GM12878 (cell line): ENCODE measurements at regions not wholly inside any gene's neighbourhood (a gene's known extent, or its start where the extent isn't known, plus 50 kb on each side); places are given as distances from the start of the nearest gene placed in this dataset.

Experiments
- ATAC-seq: fragments of 200-7000 bp; cut with Tn5 transposase; 3 replicates; pipeline ENCODE4 v1.9.1; 2020; ENCODE audit warnings: mild to moderate bottlenecking, moderate library complexity
- BruUV-seq: library from RNA; stranded (reverse); fragments of 400-500 nt; replicated peaks from 2 replicates; lab custom pipeline; 2021; lab: Mats Ljungman, UMichigan
- CTCF ChIA-PET: fragments of 300-600 bp; sonication (Branson Sonifier 250); formaldehyde crosslinking; extraction: SDS; loops from one replicate; lab custom pipeline; 2021; ENCODE audit warnings: inconsistent platforms; lab: Yijun Ruan, JAX
- POLR2A ChIA-PET: fragments of 350-600 bp; formaldehyde crosslinking; extraction: SDS; loops from one replicate; lab custom pipeline; 2021; ENCODE audit warnings: inconsistent platforms; lab: Charles Lee
- RAD21 ChIA-PET: fragments of 300-600 bp; sonication (Branson Sonifier 250); formaldehyde crosslinking; loops from one replicate; lab custom pipeline; 2023; ENCODE audit warnings: antibody characterized with exemption; ENCODE audit not compliant: unreplicated experiment; lab: Charles Lee
- SMC1A ChIA-PET: fragments of 300-600 bp; sonication (Branson Sonifier 250); formaldehyde crosslinking; loops from one replicate; lab custom pipeline; 2023; ENCODE audit not compliant: unreplicated experiment, uncharacterized antibody; lab: Charles Lee
- DNase-seq: peaks from one replicate; pipeline ENCODE4 v3.0.0-alpha.2; 2011; ENCODE audit warnings: low read depth, low spot score
- FAIRE-seq: peaks from 3 replicates; lab custom pipeline; 2011; peaks lifted over from hg19 to GRCh38; lab: Jason Lieb, UNC
- H2AFZ ChIP-seq: 2 replicates; pipeline ENCODE4 v1.6.0; 2011; ENCODE audit warnings: low read depth, low read length, control low read depth; ENCODE audit not compliant: control insufficient read depth
- H3K27ac ChIP-seq: 2 replicates; pipeline ENCODE4 v1.5.1; 2011; ENCODE audit warnings: control low read depth; ENCODE audit not compliant: control insufficient read depth, insufficient read depth
- H3K27me3 ChIP-seq, 2 experiments: replicated peaks in 1 of 2; 2 replicates each; pipeline versions ENCODE4 v1.6.0 to v1.6.1; 2011; ENCODE audit warnings: low read length in 1 of 2; ENCODE audit not compliant: control insufficient read depth in 2 of 2, insufficient read depth in 2 of 2
- H3K36me3 ChIP-seq, 2 experiments: 2 replicates each; pipeline ENCODE4 v1.5.1; 2011; ENCODE audit warnings: low read length in 1 of 2; ENCODE audit not compliant: control insufficient read depth in 2 of 2, insufficient read depth in 2 of 2
- H3K4me1 ChIP-seq: 2 replicates; pipeline ENCODE4 v1.6.1; 2011; ENCODE audit warnings: mild to moderate bottlenecking, low read length, moderate library complexity, mixed read lengths; ENCODE audit not compliant: control insufficient read depth, insufficient read depth
- H3K4me2 ChIP-seq: 2 replicates; pipeline ENCODE4 v1.6.0; 2011; ENCODE audit warnings: control low read depth; ENCODE audit not compliant: control insufficient read depth, insufficient read depth
- H3K4me3 ChIP-seq: fragments of 200-600 bp; sonication (generic); 2 replicates; pipeline ENCODE4 v1.5.1; 2016
- H3K79me2 ChIP-seq: 2 replicates; pipeline ENCODE4 v1.6.0; 2011; ENCODE audit warnings: low read length; ENCODE audit not compliant: control insufficient read depth, insufficient read depth
- H3K9ac ChIP-seq: 2 replicates; pipeline ENCODE4 v1.8.0; 2011; ENCODE audit warnings: low read length, control low read depth, mixed read lengths; ENCODE audit not compliant: control insufficient read depth, insufficient read depth
- H3K9me3 ChIP-seq: replicated peaks from 3 replicates; pipeline ENCODE4 v1.5.1; 2011; ENCODE audit warnings: mild to moderate bottlenecking, low read length; ENCODE audit not compliant: control insufficient read depth, insufficient read depth
- H4K20me1 ChIP-seq: 2 replicates; pipeline ENCODE4 v1.6.0; 2011; ENCODE audit not compliant: control insufficient read depth, insufficient read depth
- ATF2 ChIP-seq: IDR thresholded peaks from 2 replicates; pipeline ENCODE4 v1.6.1; 2012; ENCODE audit warnings: low read length, inconsistent platforms
- CBFB ChIP-seq: IDR thresholded peaks from 2 replicates; pipeline ENCODE4 v1.6.1; 2016; ENCODE audit warnings: antibody characterized with exemption, low read depth
- CBX5 ChIP-seq: sonication (generic); IDR thresholded peaks from 2 replicates; pipeline ENCODE4 v1.6.1; 2016; ENCODE audit warnings: low read depth, moderate library complexity, mild to moderate bottlenecking, inconsistent platforms
- HDAC6 ChIP-seq: fragments of 200-600 bp; sonication (generic); IDR thresholded peaks from one replicate; pipeline ENCODE4 v1.8.0; 2017; ENCODE audit warnings: antibody characterized with exemption; ENCODE audit not compliant: unreplicated experiment
- HSF1 ChIP-seq: fragments of 150-350 bp; IDR thresholded peaks from 2 replicates; pipeline ENCODE4 v1.6.1; 2014; ENCODE audit warnings: mild to moderate bottlenecking, low read depth, low read length
- IRF4 ChIP-seq: IDR thresholded peaks from 2 replicates; pipeline ENCODE4 v1.6.1; 2011; ENCODE audit warnings: low read depth, low read length
- JUND ChIP-seq: IDR thresholded peaks from 2 replicates; pipeline ENCODE4 v1.6.1; 2012; ENCODE audit warnings: low read depth, mild to moderate bottlenecking, low read length, improper control_type of control experiment, moderate library complexity
- LARP7 ChIP-seq: fragments of 450-650 bp; IDR thresholded peaks from 2 replicates; pipeline ENCODE4 v1.6.1; 2017; ENCODE audit warnings: mild to moderate bottlenecking
- MEF2A ChIP-seq: IDR thresholded peaks from 2 replicates; pipeline ENCODE4 v1.6.1; 2011; ENCODE audit warnings: low read depth, mild to moderate bottlenecking, low read length, moderate library complexity; ENCODE audit not compliant: insufficient read depth
- NFXL1 ChIP-seq: fragments of 450-650 bp; IDR thresholded peaks from 2 replicates; pipeline ENCODE4 v1.6.1; 2017; ENCODE audit warnings: antibody characterized with exemption, mild to moderate bottlenecking, borderline replicate concordance
- PAX8 ChIP-seq: fragments of 450-650 bp; IDR thresholded peaks from 2 replicates; pipeline ENCODE4 v1.6.1; 2017; ENCODE audit warnings: mild to moderate bottlenecking, moderate library complexity
- SMC3 ChIP-seq: IDR thresholded peaks from 2 replicates; pipeline ENCODE4 v1.6.1; 2011; ENCODE audit warnings: low read length, improper control_type of control experiment, borderline replicate concordance
- SREBF1 ChIP-seq: IDR thresholded peaks from 2 replicates; pipeline ENCODE4 v1.6.1; 2012; ENCODE audit warnings: mild to moderate bottlenecking, low read length
- ZBTB33 ChIP-seq: fragments of 450-650 bp; IDR thresholded peaks from 2 replicates; pipeline ENCODE4 v1.6.1; 2017; ENCODE audit warnings: mild to moderate bottlenecking
- ZNF217 ChIP-seq: fragments of 450-650 bp; IDR thresholded peaks from 2 replicates; pipeline ENCODE4 v1.6.1; 2017; ENCODE audit warnings: antibody characterized with exemption, mild to moderate bottlenecking
- WGBS: methylation state at CpG from one replicate; pipeline ENCODE4 v1.1.6; 2016; ENCODE audit warnings: low lambda C conversion rate; ENCODE audit not compliant: insufficient replicate concordance, insufficient coverage; ENCODE audit errors: missing lambda C conversion rate; 5-methylcytosine and 5-hydroxymethylcytosine counted together
- in situ Hi-C: fragments of 300-500 bp; cut with MboI; formaldehyde crosslinking; loops from 9 replicates; pipeline ENCODE4 v1.14.3; 2018; ENCODE audit warnings: mixed read lengths
- intact Hi-C: fragments of 100-400 bp; cut with micrococcal nuclease; formaldehyde crosslinking; loops from one replicate; pipeline ENCODE4 v1.14.2; 2022; ENCODE audit not compliant: unreplicated experiment

- 16% methylated on average over 4 of the region's 4 CpGs for WGBS
- RAD21 ChIA-PET = no interaction called here
- no TSS peak for BruUV-seq
Observed at GRCh38 chr16:48105456-48105855, 50.3 kb downstream of the ABCC12 start.

More at GRCh38 chr16:48105456-48105855, 50.3 kb downstream of the ABCC12 start:
- no peak overlapping the region for H3K4me3 ChIP-seq
- FAIRE-seq = no peak
- H3K4me1 ChIP-seq = peaks cover 25% of the 10 kb centered on the region
- CTCF ChIA-PET = no interaction called here
- H3K79me2 ChIP-seq = no peaks in the 10 kb centered on the region
- no peak overlapping the region for H3K9ac ChIP-seq
- no peaks in the 10 kb centered on the region for H3K27me3 ChIP-seq
- H4K20me1 ChIP-seq = no peaks in the 10 kb centered on the region
- no peak overlapping the region for H2AFZ ChIP-seq
- intact Hi-C loops = no loop called here
- TF ChIP-seq ATF2 (no peak), IRF4 (no peak), CBFB (no peak), SREBF1 (no peak), SMC3 (no peak), LARP7 (no peak), JUND (no peak), MEF2A (no peak), HDAC6 (no peak), HSF1 (no peak), CBX5 (no peak), ZNF217 (no peak), PAX8 (no peak), NFXL1 (no peak), ZBTB33 (no peak)
- TF ChIP-seq, all 136 proteins: peak for 0
- ATAC-seq (no peak), DNase-seq (no peak)
- Histone ChIP-seq H3K9me3 (no peaks in the 10 kb centered on the region; the same call in 1 of the 3 replicates), H3K36me3 (no peaks in the 10 kb centered on the region), H3K4me2 (no peak overlapping the region), H3K27ac (no peak overlapping the region)
- SMC1A ChIA-PET = interaction anchor here (0.8 to 1.3 kb wide), 2 partner anchors 9 to 26 kb away, joined by 3 to 4 read pairs; no protein-coding TSS in a partner anchor
- POLR2A ChIA-PET = interaction anchor here (0.6 kb wide), 1 partner anchor 10 kb away, joined by 3 read pairs; no protein-coding TSS in a partner anchor
- in situ Hi-C loops = no loop called here
